Body of pancreas (tissue), 4 donors: ENCODE measurements at regions not wholly inside any gene's neighbourhood (a gene's known extent, or its start where the extent isn't known, plus 50 kb on each side); places are given as distances from the start of the nearest gene placed in this dataset.

Source experiments
- CTCF ChIP-seq, 7 experiments: fragments of 450-650 bp in 4 of 7; fragments of 200-600 bp in 3 of 7; sonication (generic) in 3 of 7; IDR thresholded peaks; one replicate each; pipeline ENCODE4 v1.5.1; 2016 to 2019; ENCODE audit warnings: antibody characterized with exemption in 7 of 7
- POLR2A ChIP-seq, 3 donors: fragments of 450-650 bp; IDR thresholded peaks; one replicate each; pipeline ENCODE4 v1.6.1; 2016; ENCODE audit warnings: antibody characterized with exemption in 3 of 3, mild to moderate bottlenecking in 2 of 3

GRCh38 chr15:31264559-31265089, 62.0 kb upstream of the KLF13 start:
- TF ChIP-seq CTCF (IDR thresholded peaks at IDR 0.05) (no peak), POLR2A (IDR thresholded peaks at IDR 0.05) (no peak)
